ENCODE measurements at regions not wholly inside any gene's neighbourhood (a gene's known extent, or its start where the extent isn't known, plus 50 kb on each side); places are given as distances from the start of the nearest gene placed in this dataset.

- TF ChIP-seq CTCF (IDR thresholded peaks at IDR 0.05) (no peak), POLR2AphosphoS5 (IDR thresholded peaks at IDR 0.05) (no peak)
Measured at GRCh38 chr14:43745746-43746145, 761.3 kb downstream of the FSCB start.
